CD14-positive monocyte (primary cell): ENCODE measurements at regions not wholly inside any gene's neighbourhood (a gene's known extent, or its start where the extent isn't known, plus 50 kb on each side); places are given as distances from the start of the nearest gene placed in this dataset.

Experiments used
- DNase-seq, 3 donors: peaks; one replicate each; pipeline ENCODE4 v3.0.0-alpha.2; 2011 to 2022
- H2AFZ ChIP-seq: 2 replicates; pipeline ENCODE4 v1.6.0; 2012; ENCODE audit warnings: mild to moderate bottlenecking, low read depth, low read length, inconsistent platforms; ENCODE audit not compliant: insufficient read depth, poor library complexity, severe bottlenecking
- H3K27ac ChIP-seq, 2 donors: 1 replicate in 1 of 2; 2 replicates in 1 of 2; pipeline ENCODE4 v1.5.1; 2012 to 2013; ENCODE audit warnings: low read length in 2 of 2, control low read depth in 1 of 2, inconsistent platforms in 1 of 2, low read depth in 1 of 2, mild to moderate bottlenecking in 1 of 2
- H3K27me3 ChIP-seq, 2 donors: one replicate each; pipeline versions ENCODE4 v1.6.0 to v1.6.1; 2011 to 2013; ENCODE audit warnings: low read length in 2 of 2; ENCODE audit not compliant: control insufficient read depth in 2 of 2, insufficient read depth in 2 of 2
- H3K36me3 ChIP-seq, 2 donors: replicated peaks in 1 of 2; 1 replicate in 1 of 2; 2 replicates in 1 of 2; pipeline versions ENCODE4 v1.5.1 to v1.6.1; 2012 to 2013; ENCODE audit warnings: low read length in 2 of 2, control low read depth in 1 of 2, inconsistent platforms in 1 of 2, mild to moderate bottlenecking in 1 of 2; ENCODE audit not compliant: insufficient read depth in 2 of 2, control insufficient read depth in 1 of 2
- H3K4me1 ChIP-seq, 2 donors: 1 replicate in 1 of 2; 2 replicates in 1 of 2; pipeline versions ENCODE4 v1.5.1 to v1.6.1; 2012 to 2013; ENCODE audit warnings: low read length in 2 of 2, control low read depth in 1 of 2, inconsistent platforms in 1 of 2, mild to moderate bottlenecking in 1 of 2, moderate library complexity in 1 of 2; ENCODE audit not compliant: insufficient read depth in 2 of 2, control insufficient read depth in 1 of 2
- H3K4me2 ChIP-seq: replicated peaks from 2 replicates; pipeline ENCODE3; 2012; ENCODE audit warnings: low read length, moderate library complexity, mild to moderate bottlenecking; ENCODE audit not compliant: poor library complexity, severe bottlenecking; ENCODE audit errors: extremely low read depth
- H3K4me3 ChIP-seq, 3 experiments: fragments of 200-600 bp in 1 of 3; sonication (generic) in 1 of 3; replicated peaks in 1 of 3; 1 replicate in 2 of 3; 2 replicates in 1 of 3; pipeline ENCODE4 v1.5.1; 2011 to 2013; ENCODE audit warnings: low read length in 3 of 3, mild to moderate bottlenecking in 3 of 3, control low read depth in 2 of 3, low read depth in 2 of 3, inconsistent platforms in 1 of 3, moderate library complexity in 1 of 3
- H3K79me2 ChIP-seq: 2 replicates; pipeline ENCODE4 v1.6.0; 2012; ENCODE audit warnings: mild to moderate bottlenecking, control low read depth, inconsistent platforms, low read length, moderate library complexity; ENCODE audit not compliant: insufficient read depth
- H3K9ac ChIP-seq: 2 replicates; pipeline ENCODE4 v1.6.0; 2017; ENCODE audit warnings: low read length, mild to moderate bottlenecking; ENCODE audit not compliant: insufficient read depth, poor library complexity, severe bottlenecking
- H3K9me3 ChIP-seq, 2 donors: replicated peaks in 1 of 2; 1 replicate in 1 of 2; 2 replicates in 1 of 2; pipeline versions ENCODE4 v1.5.1 to v1.6.1; 2012 to 2013; ENCODE audit warnings: low read length in 2 of 2, control low read depth in 1 of 2; ENCODE audit not compliant: control insufficient read depth in 1 of 2, insufficient read depth in 1 of 2
- H4K20me1 ChIP-seq: 2 replicates; pipeline ENCODE4 v1.6.0; 2012; ENCODE audit warnings: mild to moderate bottlenecking, low read length, control low read depth, moderate library complexity; ENCODE audit not compliant: insufficient read depth
- H3K27ac Mint-ChIP-seq, 7 donors: one replicate each; pipeline ENCODE4 v1.8.0; 2020; ENCODE audit warnings: mild to moderate bottlenecking in 7 of 7, mixed read lengths in 7 of 7, moderate library complexity in 6 of 7, inconsistent platforms in 2 of 7
- H3K27me3 Mint-ChIP-seq, 3 donors: one replicate each; pipeline ENCODE4 v1.8.0; 2021 to 2022; ENCODE audit warnings: low read depth in 3 of 3, mild to moderate bottlenecking in 3 of 3, mixed read lengths in 3 of 3, moderate library complexity in 3 of 3, inconsistent platforms in 1 of 3
- H3K36me3 Mint-ChIP-seq, 2 donors: one replicate each; pipeline ENCODE4 v1.8.0; 2020; ENCODE audit warnings: mixed read lengths in 2 of 2, inconsistent platforms in 1 of 2, mild to moderate bottlenecking in 1 of 2
- H3K4me1 Mint-ChIP-seq: one replicate; pipeline ENCODE4 v1.8.0; 2020; ENCODE audit warnings: mild to moderate bottlenecking, mixed read lengths
- H3K4me3 Mint-ChIP-seq, 2 donors: one replicate each; pipeline ENCODE4 v1.8.0; 2020; ENCODE audit warnings: mild to moderate bottlenecking in 2 of 2, mixed read lengths in 2 of 2, moderate library complexity in 1 of 2
- H3K9me3 Mint-ChIP-seq, 7 donors: one replicate each; pipeline ENCODE4 v1.8.0; 2020 to 2022; ENCODE audit warnings: mixed read lengths in 7 of 7, mild to moderate bottlenecking in 6 of 7, moderate library complexity in 6 of 7, inconsistent platforms in 2 of 7
- CTCF ChIP-seq: fragments of 200-600 bp; IDR thresholded peaks from one replicate; pipeline ENCODE4 v1.8.0; 2022; ENCODE audit warnings: antibody characterized with exemption, mild to moderate bottlenecking
- WGBS: methylation state at CpG from one replicate; pipeline ENCODE4 v1.1.5; 2013; ENCODE audit warnings: missing lambda C conversion rate; ENCODE audit not compliant: insufficient coverage; 5-methylcytosine and 5-hydroxymethylcytosine counted together
- intact Hi-C, 2 donors: fragments of 100-400 bp; cut with micrococcal nuclease; formaldehyde crosslinking; loops; one replicate each; pipeline versions ENCODE4 v1.15.0 to v1.15.1; 2023

GRCh38 chrX:20519826-20520225, 253.1 kb upstream of the RPS6KA3 start:
- Histone ChIP-seq H2AFZ (no peak overlapping the region), H3K4me3 (no peak overlapping the region), H3K27me3 (peaks cover 0 to 3% of the 10 kb centered on the region in 2 donors), H4K20me1 (no peaks in the 10 kb centered on the region), H3K9ac (no peak overlapping the region), H3K79me2 (no peaks in the 10 kb centered on the region), H3K27ac (no peak overlapping the region), H3K4me2 (no peak overlapping the region), H3K9me3 (no peaks in the 10 kb centered on the region), H3K36me3 (no peaks in the 10 kb centered on the region), H3K4me1 (peaks cover 22 to 25% of the 10 kb centered on the region in 2 donors)
- Mint-ChIP-seq H3K36me3 (no peaks in the 10 kb centered on the region), H3K27me3 (peaks cover 0 to 19% (median 2%) of the 10 kb centered on the region in 3 donors), H3K4me3 (no peak overlapping the region), H3K4me1 (peaks cover 28% of the 10 kb centered on the region), H3K9me3 (peaks cover 0 to 2% (median 0%) of the 10 kb centered on the region in 7 donors), H3K27ac (no peak overlapping the region)
- intact Hi-C loops = loop anchor here in 1 of 2 donors (10.0 kb wide), 1 partner anchor 1225 kb away; no protein-coding TSS in a partner anchor
- no CpG with 5 or more reads among the region's 5 CpGs for WGBS
- TF ChIP-seq CTCF = no peak
- DNase-seq = no peak

- WGBS = 70% methylated on average over 4 of the region's 5 CpGs
- Mint-ChIP-seq H3K27me3 (peaks cover 0 to 18% (median 2%) of the 10 kb centered on the region in 3 donors), H3K9me3 (peaks cover 0 to 6% (median 0%) of the 10 kb centered on the region in 7 donors), H3K4me3 (no peak overlapping the region), H3K4me1 (peaks cover 34% of the 10 kb centered on the region), H3K36me3 (peaks cover 0 to under 1% of the 10 kb centered on the region in 2 donors), H3K27ac (peak overlapping the region in 1 of 7 donors; percentile 51)
- Histone ChIP-seq H3K36me3 (no peaks in the 10 kb centered on the region), H3K4me1 (peaks cover 27 to 31% of the 10 kb centered on the region in 2 donors), H3K27me3 (peaks cover 0 to 3% of the 10 kb centered on the region in 2 donors), H3K79me2 (no peaks in the 10 kb centered on the region), H3K27ac (no peak overlapping the region), H4K20me1 (no peaks in the 10 kb centered on the region), H3K4me2 (no peak overlapping the region), H3K9ac (no peak overlapping the region), H3K4me3 (no peak overlapping the region), H2AFZ (no peak overlapping the region), H3K9me3 (no peaks in the 10 kb centered on the region)
- no peak for DNase-seq
- intact Hi-C loops = no loop called here
- no peak for TF ChIP-seq CTCF
These were observed 252.4 kb upstream of the RPS6KA3 start for GRCh38 chrX:20519146-20519545.
